Activated CD8-positive, alpha-beta T cell treated with anti-CD3 and anti-CD28 coated beads, Interleukin-2, amount 10 ng/mL, durations not matched to agents 7 days and 5 days (primary cell): ENCODE measurements at regions not wholly inside any gene's neighbourhood (a gene's known extent, or its start where the extent isn't known, plus 50 kb on each side); places are given as distances from the start of the nearest gene placed in this dataset.

Source experiments
- ATAC-seq: fragments of 150-1000 bp; cut with Tn5 transposase; one replicate; pipeline ENCODE4 v1.10.0; 2021; ENCODE audit warnings: moderate library complexity
- CTCF ChIA-PET: fragments of 350-600 bp; sonication (Branson Sonifier 250); formaldehyde crosslinking; loops from one replicate; lab custom pipeline; 2021; ENCODE audit warnings: antibody characterized with exemption; lab: Charles Lee
- POLR2A ChIA-PET: fragments of 350-600 bp; sonication (Branson Sonifier 250); formaldehyde crosslinking; loops from one replicate; lab custom pipeline; 2021; ENCODE audit warnings: antibody characterized with exemption; lab: Charles Lee
- DNase-seq: peaks from one replicate; pipeline ENCODE4 v3.0.0-alpha.2; 2020
- H3K27ac Mint-ChIP-seq: one replicate; pipeline ENCODE4 v1.8.0; 2021; ENCODE audit warnings: mild to moderate bottlenecking, mixed read lengths
- H3K27me3 Mint-ChIP-seq: one replicate; pipeline ENCODE4 v1.8.0; 2021; ENCODE audit warnings: low read depth, mixed read lengths
- H3K36me3 Mint-ChIP-seq: one replicate; pipeline ENCODE4 v1.8.0; 2021; ENCODE audit warnings: low read depth, mixed read lengths
- H3K4me1 Mint-ChIP-seq: one replicate; pipeline ENCODE4 v1.8.0; 2021; ENCODE audit warnings: low read depth, mixed read lengths
- H3K4me3 Mint-ChIP-seq: one replicate; pipeline ENCODE4 v1.8.0; 2021; ENCODE audit warnings: mild to moderate bottlenecking, mixed read lengths
- H3K9me3 Mint-ChIP-seq: one replicate; pipeline ENCODE4 v1.8.0; 2022; ENCODE audit warnings: mixed read lengths; ENCODE audit not compliant: insufficient read depth

DNA sequence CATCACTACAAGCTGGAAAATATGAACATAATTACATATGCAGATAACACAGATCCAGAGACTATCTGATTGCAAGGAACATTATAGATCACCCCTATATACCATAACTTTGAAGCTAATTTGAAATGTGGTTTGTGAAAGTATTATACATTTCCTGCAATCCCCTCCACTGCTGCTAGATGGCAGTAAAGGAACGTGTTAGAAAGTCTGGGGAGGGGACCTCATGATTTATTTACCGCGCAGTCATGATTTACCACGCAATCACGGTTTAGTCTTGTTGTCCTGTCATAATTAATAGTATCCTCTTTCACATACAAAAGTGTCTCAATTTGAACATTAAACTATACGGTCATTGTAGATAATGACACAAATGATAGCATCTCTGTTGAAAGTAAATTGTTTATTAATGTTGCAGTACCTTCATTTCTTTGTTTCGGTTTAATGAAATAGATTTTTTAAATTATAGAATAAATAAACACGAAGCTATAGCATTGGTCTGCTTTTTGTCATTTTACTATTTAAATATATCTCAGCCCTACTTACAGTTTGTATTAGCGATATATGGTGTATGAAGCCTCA is 145.3 kb upstream of the PRSS1 start:
- H3K27ac Mint-ChIP-seq: no peak overlapping the region

DNA sequence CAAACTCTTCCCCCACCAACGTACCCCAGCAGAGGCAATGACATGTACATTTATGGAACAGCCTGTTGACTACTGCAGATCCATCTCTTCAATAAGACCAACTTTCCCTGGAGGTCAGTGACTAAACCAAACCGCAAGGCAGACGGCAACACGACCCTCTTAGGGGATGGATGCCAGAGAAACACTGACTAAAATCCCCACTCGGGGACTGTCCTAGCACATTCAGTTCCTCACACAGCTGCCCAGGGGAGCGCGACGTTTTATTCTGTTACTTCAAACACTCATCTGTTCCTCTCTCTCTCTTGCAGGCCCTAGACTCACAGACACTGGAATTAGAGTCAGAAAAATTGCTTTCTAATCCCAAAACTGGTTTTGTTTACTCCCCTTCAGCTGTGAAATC is 146.5 kb upstream of the PRSS1 start:
- Mint-ChIP-seq H3K4me3 (no peak overlapping the region), H3K27ac (no peak overlapping the region), H3K4me1 (no peaks in the 10 kb centered on the region), H3K36me3 (no peaks in the 10 kb centered on the region), H3K27me3 (peaks cover 11% of the 10 kb centered on the region), H3K9me3 (no peaks in the 10 kb centered on the region)
- ATAC-seq (no peak), DNase-seq (no peak)
- POLR2A ChIA-PET: no interaction called here
- CTCF ChIA-PET: interaction anchor here (1.1 to 2.8 kb wide), 6 partner anchors 15 to 215 kb away, joined by 4 to 22 read pairs (median 10); no protein-coding TSS in a partner anchor

More for the DNA sequence above, 145.3 kb upstream of the PRSS1 start:
- Mint-ChIP-seq H3K27me3 (peaks cover 12% of the 10 kb centered on the region), H3K4me1 (peaks cover under 1% of the 10 kb centered on the region), H3K4me3 (no peak overlapping the region), H3K9me3 (no peaks in the 10 kb centered on the region), H3K36me3 (no peaks in the 10 kb centered on the region)
- POLR2A ChIA-PET: interaction anchor here (0.8 kb wide), 1 partner anchor 179 kb away, joined by 4 read pairs; no protein-coding TSS in a partner anchor
- peak; percentile 66 for DNase-seq
- peak; percentile 53 for ATAC-seq
- CTCF ChIA-PET: interaction anchor here (0.6 to 2.8 kb wide), 26 partner anchors 11 to 629 kb away, joined by 3 to 22 read pairs (median 4); partner anchors contain the start of gene EPHB6

DNA sequence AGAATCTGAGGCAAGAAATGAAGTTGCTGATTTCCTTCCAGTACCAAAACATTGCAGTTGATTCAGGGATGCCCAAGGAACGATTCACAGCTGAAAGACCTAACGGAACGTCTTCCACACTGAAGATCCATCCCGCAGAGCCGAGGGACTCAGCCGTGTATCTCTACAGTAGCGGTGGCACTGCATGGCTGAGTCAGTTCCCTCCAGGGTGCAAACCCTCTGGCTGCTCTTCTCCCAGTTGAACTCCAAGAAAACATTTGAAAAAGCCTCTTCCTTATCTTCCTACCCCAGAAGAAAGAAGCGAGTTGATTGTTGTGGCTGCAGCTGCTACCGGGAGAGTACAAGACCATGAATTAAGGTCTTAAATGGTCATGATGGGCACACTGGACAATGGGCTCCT is 147.1 kb upstream of the PRSS1 start:
- ATAC-seq: no peak
- ChIA-PET POLR2A (no interaction called here), CTCF (interaction anchor here (2.6 to 2.8 kb wide), 2 partner anchors 14 to 35 kb away, joined by 12 to 13 read pairs; no protein-coding TSS in a partner anchor)
- no peak overlapping the region for H3K4me3 Mint-ChIP-seq
- H3K27ac Mint-ChIP-seq: no peak overlapping the region
- DNase-seq: no peak
- H3K36me3 Mint-ChIP-seq: no peaks in the 10 kb centered on the region
- H3K27me3 Mint-ChIP-seq: peaks cover 11% of the 10 kb centered on the region
- no peaks in the 10 kb centered on the region for H3K4me1 Mint-ChIP-seq
- no peaks in the 10 kb centered on the region for H3K9me3 Mint-ChIP-seq

DNA sequence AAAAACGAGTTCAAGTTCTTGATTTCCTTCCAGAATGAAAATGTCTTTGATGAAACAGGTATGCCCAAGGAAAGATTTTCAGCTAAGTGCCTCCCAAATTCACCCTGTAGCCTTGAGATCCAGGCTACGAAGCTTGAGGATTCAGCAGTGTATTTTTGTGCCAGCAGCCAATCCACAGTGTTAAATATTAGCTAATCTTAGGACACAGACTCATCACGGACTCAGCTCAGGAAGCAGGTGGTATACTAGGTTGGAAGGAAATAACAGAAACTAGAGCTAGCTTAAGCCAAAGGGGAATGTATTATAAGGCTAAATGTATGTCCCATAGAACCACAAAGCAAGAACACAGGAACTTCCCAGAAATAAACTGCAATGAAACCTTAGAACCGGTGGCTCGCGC is 151.0 kb upstream of the PRSS1 start:
- Mint-ChIP-seq H3K36me3 (no peaks in the 10 kb centered on the region), H3K4me1 (no peaks in the 10 kb centered on the region), H3K4me3 (no peak overlapping the region), H3K9me3 (no peaks in the 10 kb centered on the region), H3K27ac (no peak overlapping the region), H3K27me3 (peaks cover 14% of the 10 kb centered on the region)
- ATAC-seq: no peak
- POLR2A ChIA-PET: no interaction called here
- CTCF ChIA-PET: interaction anchor here (1.0 to 2.9 kb wide), 3 partner anchors 11 to 63 kb away, joined by 3 to 13 read pairs (median 11); no protein-coding TSS in a partner anchor
- DNase-seq: no peak

DNA sequence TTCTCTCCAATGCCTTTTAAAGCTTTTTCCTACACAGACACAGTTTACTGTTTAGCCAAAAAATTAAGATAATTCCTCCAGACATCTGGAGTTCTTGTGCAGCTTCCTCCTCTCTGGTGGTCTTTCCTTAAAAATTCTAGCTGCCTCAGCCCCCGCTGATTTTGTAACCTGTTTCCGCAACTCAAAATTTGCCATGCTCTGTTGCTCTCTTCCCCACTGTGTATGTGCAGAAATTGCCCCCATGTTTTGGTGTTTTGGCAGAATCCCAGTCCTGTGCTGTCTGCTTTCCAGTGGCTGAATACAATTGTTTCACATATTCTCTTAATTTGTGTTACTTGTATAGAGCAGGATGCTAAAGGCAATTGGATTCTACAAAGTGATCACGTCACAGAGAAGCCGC is 151.7 kb upstream of the PRSS1 start:
- DNase-seq (no peak), ATAC-seq (no peak)
- ChIA-PET POLR2A (no interaction called here), CTCF (interaction anchor here (0.8 to 2.9 kb wide), 3 partner anchors 10 to 39 kb away, joined by 3 to 13 read pairs (median 11); no protein-coding TSS in a partner anchor)
- Mint-ChIP-seq H3K27me3 (peaks cover 10% of the 10 kb centered on the region), H3K4me3 (no peak overlapping the region), H3K36me3 (no peaks in the 10 kb centered on the region), H3K9me3 (no peaks in the 10 kb centered on the region), H3K4me1 (no peaks in the 10 kb centered on the region), H3K27ac (no peak overlapping the region)

DNA sequence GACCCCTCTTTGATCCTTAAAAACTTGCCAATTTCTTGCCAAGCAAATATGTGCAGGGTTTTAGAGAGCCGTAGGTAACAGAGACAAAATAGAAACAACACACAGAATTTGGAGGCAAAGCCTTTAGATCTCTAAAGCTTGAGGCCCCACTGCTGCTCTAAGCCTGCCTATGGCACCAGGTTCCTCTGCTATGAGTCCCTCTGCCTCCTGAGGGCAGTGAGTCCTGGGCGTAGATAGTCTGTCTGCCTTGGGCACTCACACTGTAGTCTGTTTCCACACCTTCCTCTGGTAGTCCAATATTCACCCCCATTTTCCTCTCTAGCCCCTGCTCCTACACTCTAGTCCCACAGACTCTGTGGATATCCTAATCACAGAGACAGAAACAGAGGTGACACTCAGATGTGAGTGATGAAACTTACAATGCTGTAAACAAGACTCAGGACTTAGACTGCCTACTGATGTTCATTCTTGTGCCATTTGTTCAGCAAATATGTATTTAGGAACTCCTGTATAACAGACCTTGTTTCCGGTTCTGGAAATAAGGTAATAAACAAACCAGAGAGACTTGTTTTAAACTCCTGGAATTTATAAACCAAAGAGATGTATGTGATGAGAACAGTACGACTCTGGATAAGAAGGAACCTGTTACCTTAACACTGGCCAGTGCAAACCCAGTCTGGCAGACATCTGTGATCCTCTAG is 153.3 kb upstream of the PRSS1 start:
- no peaks in the 10 kb centered on the region for H3K4me1 Mint-ChIP-seq
- no peak overlapping the region for H3K27ac Mint-ChIP-seq
- no peaks in the 10 kb centered on the region for H3K9me3 Mint-ChIP-seq
- CTCF ChIA-PET: interaction anchor here (2.9 kb wide), 1 partner anchor 8 kb away, joined by 13 read pairs; no protein-coding TSS in a partner anchor
- no peak for ATAC-seq
- DNase-seq: no peak
- H3K27me3 Mint-ChIP-seq: peaks cover 6% of the 10 kb centered on the region
- H3K36me3 Mint-ChIP-seq: no peaks in the 10 kb centered on the region
- POLR2A ChIA-PET: no interaction called here
- no peak overlapping the region for H3K4me3 Mint-ChIP-seq

DNA sequence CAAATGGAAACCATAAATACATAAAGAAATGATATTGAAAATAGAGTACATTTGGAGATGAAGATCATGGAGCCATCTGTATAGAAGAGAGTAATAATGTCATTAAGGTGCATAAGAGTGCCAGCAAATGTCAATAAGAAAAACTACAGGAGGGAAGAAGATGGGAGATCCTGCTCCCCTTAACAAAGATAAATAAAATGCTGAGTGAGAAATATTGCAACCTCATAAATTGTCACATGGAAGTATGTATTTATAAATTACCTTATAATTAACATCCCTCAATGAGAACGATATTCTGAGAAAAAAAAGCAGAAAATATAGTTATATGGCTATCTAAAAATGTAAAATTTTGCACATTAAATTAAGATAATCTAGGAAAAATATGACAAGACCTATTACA is 155.2 kb upstream of the PRSS1 start:
- Mint-ChIP-seq H3K36me3 (no peaks in the 10 kb centered on the region), H3K27ac (no peak overlapping the region), H3K4me3 (no peak overlapping the region), H3K27me3 (peaks cover 2% of the 10 kb centered on the region), H3K4me1 (no peaks in the 10 kb centered on the region), H3K9me3 (no peaks in the 10 kb centered on the region)
- ATAC-seq (no peak), DNase-seq (no peak)
- POLR2A ChIA-PET: no interaction called here
- CTCF ChIA-PET: interaction anchor here (1.5 kb wide), 1 partner anchor 36 kb away, joined by 6 read pairs; no protein-coding TSS in a partner anchor

DNA sequence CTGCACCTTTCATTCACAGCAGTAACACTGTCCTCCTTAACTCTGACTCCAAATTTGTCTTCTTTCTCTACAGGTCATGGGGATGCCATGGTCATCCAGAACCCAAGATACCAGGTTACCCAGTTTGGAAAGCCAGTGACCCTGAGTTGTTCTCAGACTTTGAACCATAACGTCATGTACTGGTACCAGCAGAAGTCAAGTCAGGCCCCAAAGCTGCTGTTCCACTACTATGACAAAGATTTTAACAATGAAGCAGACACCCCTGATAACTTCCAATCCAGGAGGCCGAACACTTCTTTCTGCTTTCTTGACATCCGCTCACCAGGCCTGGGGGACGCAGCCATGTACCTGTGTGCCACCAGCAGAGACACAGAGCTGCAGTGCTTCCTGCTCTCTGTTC is 156.2 kb upstream of the PRSS1 start:
- POLR2A ChIA-PET: no interaction called here
- DNase-seq (no peak), ATAC-seq (no peak)
- Mint-ChIP-seq H3K27me3 (peaks cover 2% of the 10 kb centered on the region), H3K4me3 (no peak overlapping the region), H3K27ac (peak overlapping the region; percentile 27), H3K36me3 (no peaks in the 10 kb centered on the region), H3K9me3 (no peaks in the 10 kb centered on the region), H3K4me1 (no peaks in the 10 kb centered on the region)
- CTCF ChIA-PET: no interaction called here

DNA sequence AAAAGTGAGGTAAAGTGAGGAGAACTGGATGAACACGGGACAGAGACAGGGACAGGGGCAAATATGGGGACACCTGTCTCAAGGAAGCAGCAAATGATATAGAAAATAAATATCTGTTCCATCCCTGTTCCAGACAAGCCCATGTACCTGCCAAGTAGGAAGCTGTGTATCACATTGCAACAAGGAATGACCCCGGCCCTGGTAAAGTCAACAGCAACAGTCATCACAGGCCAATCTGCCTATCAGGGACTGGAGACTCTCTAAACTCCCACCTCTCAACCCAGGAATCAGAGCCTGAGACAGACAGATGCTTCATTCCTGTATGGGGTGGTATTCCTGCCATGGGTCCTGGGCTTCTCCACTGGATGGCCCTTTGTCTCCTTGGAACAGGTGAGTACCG is 156.6 kb upstream of the PRSS1 start:
- Mint-ChIP-seq H3K4me3 (no peak overlapping the region), H3K4me1 (no peaks in the 10 kb centered on the region), H3K9me3 (no peaks in the 10 kb centered on the region), H3K27me3 (peaks cover 2% of the 10 kb centered on the region), H3K36me3 (no peaks in the 10 kb centered on the region), H3K27ac (no peak overlapping the region)
- no peak for ATAC-seq
- DNase-seq: no peak
- ChIA-PET CTCF (no interaction called here), POLR2A (no interaction called here)

DNA sequence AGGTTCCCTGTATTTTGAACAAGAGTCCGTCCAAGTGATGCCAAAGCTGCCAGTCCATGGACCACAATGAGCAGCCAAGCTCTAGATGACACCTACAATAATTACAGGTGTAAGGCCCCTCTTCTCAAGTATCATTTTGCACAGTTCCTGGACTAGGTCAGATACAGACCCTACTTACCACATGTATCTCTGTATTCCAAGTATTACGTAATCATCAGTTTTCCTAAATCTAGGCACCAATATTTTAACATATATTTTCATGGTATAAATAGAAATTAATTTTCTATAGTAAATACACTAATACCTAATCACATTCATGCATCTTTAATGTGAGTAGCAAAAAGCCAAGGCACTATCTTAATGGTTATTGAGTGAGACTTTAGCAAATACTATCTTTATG is 157.0 kb upstream of the PRSS1 start:
- POLR2A ChIA-PET: no interaction called here
- Mint-ChIP-seq H3K4me1 (no peaks in the 10 kb centered on the region), H3K9me3 (no peaks in the 10 kb centered on the region), H3K4me3 (no peak overlapping the region), H3K27me3 (peaks cover 2% of the 10 kb centered on the region), H3K27ac (no peak overlapping the region), H3K36me3 (no peaks in the 10 kb centered on the region)
- ATAC-seq: no peak
- CTCF ChIA-PET: no interaction called here
- DNase-seq: no peak

DNA sequence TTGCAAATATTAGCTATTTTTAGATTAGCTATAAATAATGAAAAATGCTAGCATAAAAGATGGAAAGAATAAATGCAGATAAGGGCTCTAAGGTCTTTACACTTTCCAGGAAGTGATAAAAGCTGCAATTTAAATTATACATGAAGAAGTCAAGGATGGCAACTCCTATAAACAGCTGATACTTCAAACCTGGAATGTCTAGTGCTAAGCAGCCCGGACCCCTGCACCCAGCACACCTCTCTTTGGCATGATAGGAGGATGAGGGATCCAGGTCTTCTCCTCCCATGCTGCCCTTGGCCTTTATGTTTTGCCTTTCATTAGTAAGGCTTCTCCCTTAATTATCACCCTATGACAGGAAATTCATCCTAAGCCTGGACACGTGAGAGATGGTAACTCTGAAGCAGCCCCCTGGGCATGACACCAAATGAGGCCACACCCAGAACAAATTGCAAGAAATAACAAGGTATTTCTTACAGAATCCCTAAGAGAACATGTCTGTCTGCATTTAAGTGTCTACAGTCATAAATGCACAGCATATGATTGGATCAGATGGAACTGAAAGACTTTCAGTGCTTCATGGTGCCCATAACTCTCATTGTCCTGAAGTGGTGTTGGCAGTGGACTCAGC is 158.3 kb upstream of the PRSS1 start:
- DNase-seq: no peak
- no peaks in the 10 kb centered on the region for H3K36me3 Mint-ChIP-seq
- peaks cover 2% of the 10 kb centered on the region for H3K27me3 Mint-ChIP-seq
- no peak overlapping the region for H3K27ac Mint-ChIP-seq
- no peaks in the 10 kb centered on the region for H3K4me1 Mint-ChIP-seq
- no peak for ATAC-seq
- ChIA-PET POLR2A (no interaction called here), CTCF (interaction anchor here (1.4 to 2.2 kb wide), 2 partner anchors 13 to 56 kb away, joined by 3 to 10 read pairs; no protein-coding TSS in a partner anchor)
- no peak overlapping the region for H3K4me3 Mint-ChIP-seq
- H3K9me3 Mint-ChIP-seq: no peaks in the 10 kb centered on the region

DNA sequence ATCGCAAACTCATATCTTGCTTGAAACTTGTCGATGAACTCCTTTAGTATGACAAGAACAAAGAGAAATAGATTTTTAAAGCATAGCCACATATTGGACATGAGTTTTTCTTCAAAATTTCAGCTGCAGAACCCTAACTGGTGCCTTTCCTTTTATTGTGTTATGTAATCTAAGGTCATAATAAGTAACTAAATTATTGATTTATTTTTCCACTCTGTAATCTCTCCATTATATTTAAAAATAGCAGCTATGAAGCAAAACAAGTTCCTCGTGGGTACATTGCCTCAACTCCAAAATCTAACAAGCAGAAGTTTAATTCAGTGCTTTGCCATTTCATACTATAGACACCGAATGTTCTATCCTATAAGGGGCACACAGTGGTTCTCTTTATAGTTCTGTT is 159.2 kb upstream of the PRSS1 start:
- Mint-ChIP-seq H3K36me3 (no peaks in the 10 kb centered on the region), H3K27me3 (peaks cover 2% of the 10 kb centered on the region), H3K4me1 (no peaks in the 10 kb centered on the region), H3K27ac (no peak overlapping the region), H3K4me3 (no peak overlapping the region), H3K9me3 (no peaks in the 10 kb centered on the region)
- ATAC-seq (no peak), DNase-seq (no peak)
- ChIA-PET POLR2A (no interaction called here), CTCF (interaction anchor here (1.4 to 2.2 kb wide), 2 partner anchors 13 to 55 kb away, joined by 3 to 10 read pairs; no protein-coding TSS in a partner anchor)
